Smooth muscle cell (in vitro differentiated cells): ENCODE measurements at regions not wholly inside any gene's neighbourhood (a gene's known extent, or its start where the extent isn't known, plus 50 kb on each side); places are given as distances from the start of the nearest gene placed in this dataset.

Experiments
- DNase-seq: peaks from one replicate; lab custom pipeline; 2025; ENCODE audit not compliant: unreplicated experiment; lab: John Stamatoyannopoulos, UW
- H2AFZ ChIP-seq: fragments of 200-600 bp; sonication (generic); 2 replicates; pipeline ENCODE4 v1.6.0; 2016; ENCODE audit warnings: antibody characterized with exemption, low read depth, mild to moderate bottlenecking
- H3F3A ChIP-seq: fragments of 200-600 bp; sonication (generic); 2 replicates; pipeline ENCODE4 v1.6.0; 2017; ENCODE audit warnings: antibody characterized with exemption, low read depth
- H3K27ac ChIP-seq: fragments of 200-600 bp; sonication (generic); 2 replicates; pipeline ENCODE4 v1.5.1; 2016; ENCODE audit warnings: low read depth, mild to moderate bottlenecking
- H3K27me3 ChIP-seq: fragments of 200-600 bp; sonication (generic); 2 replicates; pipeline ENCODE4 v1.6.1; 2016; ENCODE audit warnings: low read depth, mild to moderate bottlenecking
- H3K36me3 ChIP-seq: fragments of 200-600 bp; sonication (generic); 2 replicates; pipeline ENCODE4 v1.5.1; 2016; ENCODE audit warnings: low read depth
- H3K4me1 ChIP-seq: fragments of 200-600 bp; sonication (generic); 2 replicates; pipeline ENCODE4 v1.5.1; 2016; ENCODE audit warnings: low read depth
- H3K4me2 ChIP-seq: fragments of 200-600 bp; sonication (generic); 2 replicates; pipeline ENCODE4 v1.6.0; 2016; ENCODE audit warnings: mild to moderate bottlenecking
- H3K4me3 ChIP-seq: fragments of 200-600 bp; sonication (generic); 2 replicates; pipeline ENCODE4 v1.5.1; 2016; ENCODE audit warnings: mild to moderate bottlenecking
- H3K79me2 ChIP-seq: fragments of 200-600 bp; sonication (generic); 2 replicates; pipeline ENCODE4 v1.6.0; 2016; ENCODE audit warnings: low read depth, mild to moderate bottlenecking
- H3K9ac ChIP-seq: fragments of 200-600 bp; sonication (generic); 2 replicates; pipeline ENCODE4 v1.6.0; 2016; ENCODE audit warnings: low read depth
- H3K9me3 ChIP-seq: fragments of 200-600 bp; sonication (generic); replicated peaks from 2 replicates; pipeline ENCODE4 v1.5.1; 2016; ENCODE audit warnings: low read depth
- H4K20me1 ChIP-seq: fragments of 200-600 bp; sonication (generic); 2 replicates; pipeline ENCODE4 v1.6.0; 2016; ENCODE audit warnings: low read depth
- WGBS: methylation state at CpG from one replicate; pipeline ENCODE4 v1.1.7; 2016; ENCODE audit warnings: low lambda C conversion rate; 5-methylcytosine and 5-hydroxymethylcytosine counted together
- TF ChIP-seq, protein P1 (sequence below): fragments of 200-600 bp; sonication (generic); IDR thresholded peaks from 2 replicates; pipeline ENCODE4 v1.5.1; 2017; ENCODE audit warnings: borderline replicate concordance, mild to moderate bottlenecking, antibody characterized with exemption; ENCODE audit not compliant: insufficient read depth, poor library complexity, severe bottlenecking

DNA sequence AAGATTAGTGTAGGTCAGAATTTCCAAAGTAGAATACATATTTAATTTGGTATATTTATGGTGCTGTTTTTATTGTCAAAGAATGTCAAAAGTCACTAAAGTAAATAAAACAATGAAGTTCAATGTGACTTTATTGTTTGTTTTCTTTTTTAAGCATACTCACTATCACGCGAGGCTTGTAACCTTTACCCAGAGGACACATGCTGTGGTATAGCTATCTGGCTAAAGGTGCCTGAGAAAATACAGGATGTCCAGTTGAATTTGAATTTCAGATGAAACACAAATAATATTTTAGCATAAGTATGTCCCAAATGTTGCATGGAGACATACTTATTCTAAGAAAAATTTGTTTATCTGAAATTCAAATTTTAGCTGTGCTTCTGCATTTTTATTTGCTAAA is 103.3 kb upstream of the KLF7 start:
- Histone ChIP-seq H3K9me3 (no peaks in the 10 kb centered on the region), H3K4me2 (no peak overlapping the region), H3K4me1 (no peaks in the 10 kb centered on the region), H3K27ac (no peak overlapping the region), H3K36me3 (no peaks in the 10 kb centered on the region), H3F3A (no peaks in the 10 kb centered on the region), H3K27me3 (no peaks in the 10 kb centered on the region), H3K9ac (no peak overlapping the region), H2AFZ (no peak overlapping the region), H3K79me2 (no peaks in the 10 kb centered on the region), H3K4me3 (no peak overlapping the region), H4K20me1 (no peaks in the 10 kb centered on the region)
- WGBS: 100% methylated on average over 2 of the region's 2 CpGs
- TF ChIP-seq, protein P1, sequence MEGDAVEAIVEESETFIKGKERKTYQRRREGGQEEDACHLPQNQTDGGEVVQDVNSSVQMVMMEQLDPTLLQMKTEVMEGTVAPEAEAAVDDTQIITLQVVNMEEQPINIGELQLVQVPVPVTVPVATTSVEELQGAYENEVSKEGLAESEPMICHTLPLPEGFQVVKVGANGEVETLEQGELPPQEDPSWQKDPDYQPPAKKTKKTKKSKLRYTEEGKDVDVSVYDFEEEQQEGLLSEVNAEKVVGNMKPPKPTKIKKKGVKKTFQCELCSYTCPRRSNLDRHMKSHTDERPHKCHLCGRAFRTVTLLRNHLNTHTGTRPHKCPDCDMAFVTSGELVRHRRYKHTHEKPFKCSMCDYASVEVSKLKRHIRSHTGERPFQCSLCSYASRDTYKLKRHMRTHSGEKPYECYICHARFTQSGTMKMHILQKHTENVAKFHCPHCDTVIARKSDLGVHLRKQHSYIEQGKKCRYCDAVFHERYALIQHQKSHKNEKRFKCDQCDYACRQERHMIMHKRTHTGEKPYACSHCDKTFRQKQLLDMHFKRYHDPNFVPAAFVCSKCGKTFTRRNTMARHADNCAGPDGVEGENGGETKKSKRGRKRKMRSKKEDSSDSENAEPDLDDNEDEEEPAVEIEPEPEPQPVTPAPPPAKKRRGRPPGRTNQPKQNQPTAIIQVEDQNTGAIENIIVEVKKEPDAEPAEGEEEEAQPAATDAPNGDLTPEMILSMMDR: no peak
- DNase-seq: no peak

GRCh38 chr2:207274530-207275189 is 108.9 kb upstream of the KLF7 start:
- no peak overlapping the region for H3K9ac ChIP-seq
- H3F3A ChIP-seq: no peaks in the 10 kb centered on the region
- no peaks in the 10 kb centered on the region for H3K27me3 ChIP-seq
- no peak overlapping the region for H3K4me3 ChIP-seq
- H3K4me1 ChIP-seq: no peaks in the 10 kb centered on the region
- H3K9me3 ChIP-seq: no peaks in the 10 kb centered on the region
- TF ChIP-seq, protein P1: no peak
- no peaks in the 10 kb centered on the region for H3K79me2 ChIP-seq
- H3K36me3 ChIP-seq: no peaks in the 10 kb centered on the region
- DNase-seq: no peak
- no peak overlapping the region for H2AFZ ChIP-seq
- no peaks in the 10 kb centered on the region for H4K20me1 ChIP-seq
- no peak overlapping the region for H3K4me2 ChIP-seq
- no peak overlapping the region for H3K27ac ChIP-seq
- 80% methylated on average over 5 of the region's 5 CpGs for WGBS

- TF ChIP-seq, protein P1: no peak
- Histone ChIP-seq H3K9ac (no peak overlapping the region), H3K4me1 (no peaks in the 10 kb centered on the region), H3K27ac (no peak overlapping the region), H3K36me3 (no peaks in the 10 kb centered on the region), H3K4me2 (no peak overlapping the region), H3K9me3 (no peaks in the 10 kb centered on the region), H3K4me3 (no peak overlapping the region), H2AFZ (no peak overlapping the region), H3K79me2 (no peaks in the 10 kb centered on the region), H4K20me1 (no peaks in the 10 kb centered on the region), H3F3A (no peaks in the 10 kb centered on the region), H3K27me3 (no peaks in the 10 kb centered on the region)
- WGBS: 79% methylated on average over 2 of the region's 2 CpGs
- no peak for DNase-seq
Observed at GRCh38 chr2:207275779-207276178, 110.0 kb upstream of the KLF7 start.

DNA sequence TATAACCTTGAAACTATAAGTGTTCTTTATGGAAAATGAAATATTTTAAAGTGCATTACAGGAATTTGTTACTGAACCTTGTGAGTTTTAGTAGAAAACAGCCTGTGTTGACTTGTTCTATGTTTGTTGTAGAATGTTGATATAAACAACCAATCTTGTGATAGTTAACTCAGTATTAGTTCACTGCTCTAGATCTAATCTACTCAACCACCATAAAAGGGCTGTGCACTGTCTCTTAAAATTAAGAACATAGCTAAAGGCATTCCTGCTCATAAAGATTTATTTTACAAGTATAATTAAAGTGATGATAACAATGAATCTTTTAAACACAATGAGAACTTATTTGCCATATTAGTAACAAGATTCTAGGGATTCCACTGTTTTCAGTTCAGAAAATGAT is 110.5 kb upstream of the KLF7 start:
- Histone ChIP-seq H3K9me3 (no peaks in the 10 kb centered on the region), H3K36me3 (no peaks in the 10 kb centered on the region), H3K4me3 (no peak overlapping the region), H4K20me1 (no peaks in the 10 kb centered on the region), H2AFZ (no peak overlapping the region), H3K27ac (no peak overlapping the region), H3K27me3 (no peaks in the 10 kb centered on the region), H3K4me2 (no peak overlapping the region), H3K9ac (no peak overlapping the region), H3K79me2 (no peaks in the 10 kb centered on the region), H3F3A (no peaks in the 10 kb centered on the region), H3K4me1 (no peaks in the 10 kb centered on the region)
- no peak for DNase-seq
- TF ChIP-seq, protein P1: no peak
